SK-N-SH treated with all-trans-retinoic acid at 6 μM for 48 hours (cell line): ENCODE measurements at regions not wholly inside any gene's neighbourhood (a gene's known extent, or its start where the extent isn't known, plus 50 kb on each side); places are given as distances from the start of the nearest gene placed in this dataset.

ENCODE experiments used
- ATAC-seq: fragments of 200-7000 bp; cut with Tn5 transposase; 3 replicates; pipeline ENCODE4 v1.9.1; 2020; ENCODE audit warnings: mild to moderate bottlenecking, moderate library complexity
- ARNTL ChIP-seq: fragments of 450-650 bp; formaldehyde crosslinking; IDR thresholded peaks from 2 replicates; pipeline ENCODE4 v1.5.0; 2020; ENCODE audit warnings: low read depth, mild to moderate bottlenecking, moderate library complexity, borderline replicate concordance
- BACH2 ChIP-seq: fragments of 250-450 bp; sonication (Bioruptor Pico); IDR thresholded peaks from 2 replicates; pipeline ENCODE4 v1.9.0; 2021; ENCODE audit warnings: mild to moderate bottlenecking, borderline replicate concordance
- CREB5 ChIP-seq: fragments of 250-450 bp; sonication (Bioruptor Pico); IDR thresholded peaks from 2 replicates; pipeline ENCODE4 v1.5.1; 2020; ENCODE audit warnings: low read depth, mild to moderate bottlenecking, moderate library complexity
- CSDC2 ChIP-seq: fragments of 250-450 bp; sonication (Bioruptor Pico); IDR thresholded peaks from 2 replicates; pipeline ENCODE4 v1.5.0; 2020; ENCODE audit warnings: mild to moderate bottlenecking, moderate library complexity
- CSRNP3 ChIP-seq: fragments of 250-450 bp; sonication (Bioruptor Pico); IDR thresholded peaks from 2 replicates; pipeline ENCODE4 v1.5.1; 2021; ENCODE audit warnings: mild to moderate bottlenecking, moderate library complexity
- ESRRG ChIP-seq: fragments of 250-450 bp; sonication (Bioruptor Pico); IDR thresholded peaks from 2 replicates; pipeline ENCODE4 v1.6.1; 2021; ENCODE audit warnings: mild to moderate bottlenecking
- GLIS3 ChIP-seq: fragments of 250-450 bp; sonication (Bioruptor Pico); IDR thresholded peaks from 2 replicates; pipeline ENCODE4 v1.5.0; 2020; ENCODE audit warnings: mild to moderate bottlenecking, moderate library complexity
- ISL1 ChIP-seq: fragments of 250-450 bp; sonication (Bioruptor Pico); IDR thresholded peaks from 2 replicates; pipeline ENCODE4 v2.1.2; 2022; ENCODE audit warnings: mild to moderate bottlenecking, moderate library complexity
- OSR1 ChIP-seq: fragments of 250-450 bp; sonication (Bioruptor Pico); IDR thresholded peaks from 2 replicates; pipeline ENCODE4 v1.8.0; 2022; ENCODE audit warnings: moderate library complexity, mild to moderate bottlenecking, inconsistent platforms
- POU6F1 ChIP-seq: fragments of 250-450 bp; sonication (Bioruptor Pico); IDR thresholded peaks from 2 replicates; pipeline ENCODE4 v1.8.0; 2021; ENCODE audit warnings: low read depth, mild to moderate bottlenecking, moderate library complexity, borderline replicate concordance
- RARB ChIP-seq: fragments of 250-450 bp; sonication (Bioruptor Pico); IDR thresholded peaks from 2 replicates; pipeline ENCODE4 v1.8.0; 2021; ENCODE audit warnings: mild to moderate bottlenecking, moderate library complexity
- SNAI2 ChIP-seq: fragments of 250-450 bp; sonication (Bioruptor Pico); IDR thresholded peaks from 2 replicates; pipeline ENCODE4 v1.5.0; 2020; ENCODE audit warnings: mild to moderate bottlenecking, moderate library complexity
- TCF4 ChIP-seq: fragments of 250-450 bp; sonication (Bioruptor Pico); IDR thresholded peaks from 2 replicates; pipeline ENCODE4 v1.8.0; 2021; ENCODE audit warnings: mild to moderate bottlenecking, moderate library complexity, borderline replicate concordance
- TOX ChIP-seq: fragments of 250-450 bp; sonication (Bioruptor Pico); IDR thresholded peaks from 2 replicates; pipeline ENCODE4 v1.8.0; 2021; ENCODE audit warnings: mild to moderate bottlenecking, moderate library complexity, borderline replicate concordance
- TSHZ2 ChIP-seq: fragments of 250-450 bp; sonication (Bioruptor Pico); IDR thresholded peaks from 2 replicates; pipeline ENCODE4 v1.5.0; 2020; ENCODE audit warnings: mild to moderate bottlenecking, moderate library complexity
- ZC3H10 ChIP-seq: fragments of 250-450 bp; sonication (Bioruptor Pico); IDR thresholded peaks from 2 replicates; pipeline ENCODE4 v1.5.1; 2021; ENCODE audit warnings: mild to moderate bottlenecking, moderate library complexity
- ZFP3 ChIP-seq: fragments of 250-450 bp; sonication (Bioruptor Pico); IDR thresholded peaks from 2 replicates; pipeline ENCODE4 v1.5.0; 2020; ENCODE audit warnings: mild to moderate bottlenecking, moderate library complexity
- ZNF565 ChIP-seq: fragments of 450-650 bp; formaldehyde crosslinking; conservative IDR thresholded peaks from 2 replicates; pipeline ENCODE4 v1.5.0; 2020; ENCODE audit warnings: low read depth, mild to moderate bottlenecking, moderate library complexity
- ZNF70 ChIP-seq: fragments of 450-650 bp; formaldehyde crosslinking; IDR thresholded peaks from 2 replicates; pipeline ENCODE4 v1.5.0; 2020; ENCODE audit warnings: mild to moderate bottlenecking, moderate library complexity
- ZNF8 ChIP-seq: fragments of 450-650 bp; formaldehyde crosslinking; IDR thresholded peaks from 2 replicates; pipeline ENCODE4 v1.5.0; 2020; ENCODE audit warnings: mild to moderate bottlenecking, moderate library complexity

GRCh38 chr11:15476371-15476917, 361.7 kb downstream of the INSC start:
- TF ChIP-seq ZFP3 (CRISPR knock-in tag) (no peak), OSR1 (CRISPR knock-in tag) (no peak), ZNF8 (CRISPR knock-in tag) (no peak), CREB5 (no peak), ZC3H10 (CRISPR knock-in tag) (no peak)
- ATAC-seq: no peak

GRCh38 chr11:15481871-15482270, 367.1 kb downstream of the INSC start:
- TF ChIP-seq TSHZ2 (CRISPR knock-in tag): no peak
- no peak for TF ChIP-seq RARB (CRISPR knock-in tag)
- TF ChIP-seq, all 23 proteins: peak for 0

GRCh38 chr11:15483205-15483604, 368.5 kb downstream of the INSC start:
- no peak for ATAC-seq
- TF ChIP-seq ESRRG: no peak

More at GRCh38 chr11:15481871-15482270, 367.1 kb downstream of the INSC start:
- ATAC-seq: no peak

- ATAC-seq: no peak
- no peak for TF ChIP-seq RARB (CRISPR knock-in tag)
- no peak for TF ChIP-seq ZNF565 (CRISPR knock-in tag)
- no peak for TF ChIP-seq CSDC2 (CRISPR knock-in tag)
- no peak for TF ChIP-seq SNAI2
- TF ChIP-seq OSR1 (CRISPR knock-in tag): no peak
- TF ChIP-seq ZNF70 (CRISPR knock-in tag): no peak
- TF ChIP-seq ZNF8 (CRISPR knock-in tag): no peak
- TF ChIP-seq ESRRG: no peak
- TF ChIP-seq CSRNP3 (CRISPR knock-in tag): no peak
- TF ChIP-seq ARNTL (CRISPR knock-in tag): no peak
- TF ChIP-seq TOX: no peak
- no peak for TF ChIP-seq POU6F1 (CRISPR knock-in tag)
- no peak for TF ChIP-seq GLIS3
These were observed 369.7 kb downstream of the INSC start for GRCh38 chr11:15484398-15484797.

GRCh38 chr11:15485432-15485831, 370.7 kb downstream of the INSC start:
- ATAC-seq: no peak
- no peak for TF ChIP-seq ARNTL (CRISPR knock-in tag)
- TF ChIP-seq ZNF70 (CRISPR knock-in tag): no peak
- TF ChIP-seq ZNF8 (CRISPR knock-in tag): no peak
- TF ChIP-seq OSR1 (CRISPR knock-in tag): no peak
- TF ChIP-seq ISL1: no peak
- no peak for TF ChIP-seq POU6F1 (CRISPR knock-in tag)
- TF ChIP-seq TSHZ2 (CRISPR knock-in tag): no peak
- no peak for TF ChIP-seq CSDC2 (CRISPR knock-in tag)
- TF ChIP-seq ZC3H10 (CRISPR knock-in tag): no peak
- no peak for TF ChIP-seq GLIS3
- TF ChIP-seq RARB (CRISPR knock-in tag): no peak
- TF ChIP-seq TCF4 (CRISPR knock-in tag): no peak
- TF ChIP-seq BACH2 (CRISPR knock-in tag): no peak
- TF ChIP-seq, all 23 proteins: peak for 0
